ENCODE measurements at regions not wholly inside any gene's neighbourhood (a gene's known extent, or its start where the extent isn't known, plus 50 kb on each side); places are given as distances from the start of the nearest gene placed in this dataset.

DNA sequence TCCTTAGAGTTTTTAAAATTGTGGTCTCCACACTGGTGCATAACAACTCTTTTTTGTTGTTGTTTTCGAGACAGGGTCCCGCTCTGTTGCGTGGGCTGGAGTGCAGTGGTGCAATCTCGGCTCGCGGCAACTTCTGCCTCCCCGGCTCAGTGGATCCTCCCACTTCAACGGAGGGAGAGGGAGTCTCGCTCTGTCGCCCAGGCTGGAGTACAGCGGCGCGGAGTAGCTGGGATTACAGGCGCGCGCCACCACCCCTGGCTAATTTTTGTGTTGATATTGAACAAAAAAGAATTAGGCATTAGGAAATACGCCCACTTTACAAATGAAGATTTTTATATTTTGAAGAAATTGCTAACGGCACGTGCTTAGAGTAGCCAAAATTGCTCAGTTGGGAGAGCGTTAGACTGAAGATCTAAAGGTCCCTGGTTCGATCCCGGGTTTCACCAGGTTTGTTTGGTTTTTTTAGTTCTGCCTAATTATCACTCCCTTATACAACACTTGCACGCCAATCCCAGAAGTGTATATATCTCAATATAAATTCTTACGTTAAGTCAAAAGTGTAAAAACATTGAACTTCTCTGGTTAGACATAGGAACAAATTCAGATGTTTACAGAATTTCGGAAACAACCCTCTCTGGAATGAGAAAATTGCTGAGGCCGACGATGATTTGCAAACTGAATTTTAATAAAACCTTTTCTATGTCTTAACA lies 159.6 kb downstream of the TRIM27 start:
- TF ChIP-seq, protein P1, sequence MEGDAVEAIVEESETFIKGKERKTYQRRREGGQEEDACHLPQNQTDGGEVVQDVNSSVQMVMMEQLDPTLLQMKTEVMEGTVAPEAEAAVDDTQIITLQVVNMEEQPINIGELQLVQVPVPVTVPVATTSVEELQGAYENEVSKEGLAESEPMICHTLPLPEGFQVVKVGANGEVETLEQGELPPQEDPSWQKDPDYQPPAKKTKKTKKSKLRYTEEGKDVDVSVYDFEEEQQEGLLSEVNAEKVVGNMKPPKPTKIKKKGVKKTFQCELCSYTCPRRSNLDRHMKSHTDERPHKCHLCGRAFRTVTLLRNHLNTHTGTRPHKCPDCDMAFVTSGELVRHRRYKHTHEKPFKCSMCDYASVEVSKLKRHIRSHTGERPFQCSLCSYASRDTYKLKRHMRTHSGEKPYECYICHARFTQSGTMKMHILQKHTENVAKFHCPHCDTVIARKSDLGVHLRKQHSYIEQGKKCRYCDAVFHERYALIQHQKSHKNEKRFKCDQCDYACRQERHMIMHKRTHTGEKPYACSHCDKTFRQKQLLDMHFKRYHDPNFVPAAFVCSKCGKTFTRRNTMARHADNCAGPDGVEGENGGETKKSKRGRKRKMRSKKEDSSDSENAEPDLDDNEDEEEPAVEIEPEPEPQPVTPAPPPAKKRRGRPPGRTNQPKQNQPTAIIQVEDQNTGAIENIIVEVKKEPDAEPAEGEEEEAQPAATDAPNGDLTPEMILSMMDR (IDR thresholded peaks at IDR 0.05; ENCODE audit: extremely low read depth, missing control alignments): no peak
- no peak for DNase-seq (ENCODE audit: low spot score)

DNA sequence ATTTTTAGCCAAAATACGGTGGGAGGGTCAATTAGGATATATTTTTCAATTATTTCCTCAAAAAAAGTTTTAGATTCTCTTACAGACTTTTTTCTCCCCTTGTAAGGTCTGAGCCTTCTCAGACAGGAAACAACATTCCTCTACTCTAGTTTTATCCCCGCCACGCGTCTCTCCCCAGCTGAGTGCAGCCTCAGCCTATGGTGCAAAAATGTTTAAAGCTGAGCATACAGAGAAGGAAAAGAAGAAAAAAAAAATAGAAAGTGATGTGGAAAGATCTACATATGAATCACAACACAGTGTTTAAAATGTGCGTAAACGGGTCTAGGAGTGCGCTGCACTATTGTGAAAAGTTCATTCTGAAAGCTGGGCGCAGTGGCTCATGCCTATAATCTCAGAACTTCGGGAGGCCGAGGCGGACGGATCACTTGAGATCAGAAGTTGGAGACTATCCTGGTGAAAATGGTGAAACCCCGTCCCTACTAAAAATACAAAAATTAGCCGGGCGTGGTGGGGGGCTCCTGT lies 159.0 kb downstream of the TRIM27 start:
- DNase-seq (ENCODE audit: low spot score): no peak
- TF ChIP-seq, protein P1 (IDR thresholded peaks at IDR 0.05; ENCODE audit: extremely low read depth, missing control alignments): no peak

DNA sequence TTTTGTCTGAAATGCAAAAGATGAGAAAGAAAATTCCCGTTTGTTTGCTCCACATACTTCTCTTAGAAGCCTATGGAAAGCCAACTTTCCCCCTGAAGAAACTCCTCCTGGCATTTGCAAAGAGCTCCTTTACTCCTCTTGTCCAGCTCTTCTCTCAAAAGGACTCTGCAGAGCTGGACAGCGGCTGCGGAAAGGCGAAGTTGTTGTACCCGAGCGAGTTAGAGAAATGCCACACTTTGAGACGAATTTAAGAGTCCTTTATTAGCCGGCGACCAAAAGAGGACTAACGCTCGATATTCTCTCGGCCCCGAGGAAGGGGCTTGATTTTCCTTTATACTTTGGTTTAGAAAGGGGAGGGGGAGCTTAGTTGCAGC lies 157.8 kb downstream of the TRIM27 start:
- TF ChIP-seq, protein P1 (IDR thresholded peaks at IDR 0.05; ENCODE audit: extremely low read depth, missing control alignments): no peak
- DNase-seq (ENCODE audit: low spot score): no peak

DNA sequence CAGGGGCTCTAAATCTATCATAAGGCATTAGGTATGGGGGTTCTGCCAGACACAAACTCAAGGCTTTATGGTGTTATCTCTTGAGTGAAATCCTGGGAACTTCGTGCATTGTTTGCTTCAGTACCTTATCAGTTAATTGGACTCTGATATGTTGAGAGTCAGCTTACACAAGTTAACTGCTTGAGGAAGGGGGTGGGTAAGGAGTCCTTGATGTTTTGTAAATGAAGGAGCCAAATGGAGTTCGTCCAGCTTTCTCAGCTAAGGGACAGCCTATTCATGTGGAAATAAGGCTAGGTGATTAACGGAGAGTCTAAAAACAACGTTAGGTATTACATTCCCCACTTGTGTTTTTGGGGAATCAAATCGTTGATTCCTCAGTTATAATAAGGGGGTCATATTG lies 157.4 kb downstream of the TRIM27 start:
- DNase-seq (ENCODE audit: low spot score): no peak
- TF ChIP-seq, protein P1 (IDR thresholded peaks at IDR 0.05; ENCODE audit: extremely low read depth, missing control alignments): no peak

DNA sequence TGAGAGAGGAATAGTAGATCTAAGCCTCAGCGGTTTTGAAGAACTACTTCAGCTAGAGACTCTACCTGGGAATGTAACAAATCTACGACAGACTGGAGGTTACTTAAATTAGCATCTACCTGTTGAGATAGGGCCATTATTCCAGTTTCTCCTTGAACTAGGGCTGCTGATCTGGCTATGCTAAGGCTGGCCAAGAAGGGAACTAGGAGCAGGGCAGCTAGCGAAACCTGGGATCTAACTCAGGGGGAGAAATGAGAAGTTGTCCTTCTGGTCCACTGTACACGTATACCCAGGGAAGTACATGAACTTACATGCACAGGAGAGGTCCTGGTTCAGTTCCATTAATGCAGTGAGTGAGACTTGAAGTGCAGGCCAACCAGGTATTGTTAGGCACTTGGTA lies 156.7 kb downstream of the TRIM27 start:
- DNase-seq (ENCODE audit: low spot score): no peak
- TF ChIP-seq, protein P1 (IDR thresholded peaks at IDR 0.05; ENCODE audit: extremely low read depth, missing control alignments): no peak

DNA sequence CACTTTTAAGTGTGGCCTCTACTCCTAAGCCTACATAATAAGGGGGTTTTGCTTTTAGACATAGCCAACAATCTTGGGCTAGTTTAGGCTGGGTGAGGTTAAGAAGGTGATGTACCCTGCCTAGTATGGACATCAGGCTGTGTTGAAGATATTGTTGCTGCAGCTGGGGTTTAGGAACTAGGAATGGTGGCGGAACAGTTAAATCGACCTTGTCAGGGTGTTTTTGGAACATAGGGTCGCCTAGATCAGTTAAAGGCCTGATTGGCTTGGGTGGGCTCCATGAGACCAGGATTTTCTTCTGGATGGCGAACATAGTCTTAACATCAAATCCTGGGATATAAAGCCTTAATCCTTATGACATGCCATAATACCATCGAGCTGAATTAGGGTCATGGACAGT lies 156.1 kb downstream of the TRIM27 start:
- TF ChIP-seq, protein P1 (IDR thresholded peaks at IDR 0.05; ENCODE audit: extremely low read depth, missing control alignments): no peak
- no peak for DNase-seq (ENCODE audit: low spot score)

DNA sequence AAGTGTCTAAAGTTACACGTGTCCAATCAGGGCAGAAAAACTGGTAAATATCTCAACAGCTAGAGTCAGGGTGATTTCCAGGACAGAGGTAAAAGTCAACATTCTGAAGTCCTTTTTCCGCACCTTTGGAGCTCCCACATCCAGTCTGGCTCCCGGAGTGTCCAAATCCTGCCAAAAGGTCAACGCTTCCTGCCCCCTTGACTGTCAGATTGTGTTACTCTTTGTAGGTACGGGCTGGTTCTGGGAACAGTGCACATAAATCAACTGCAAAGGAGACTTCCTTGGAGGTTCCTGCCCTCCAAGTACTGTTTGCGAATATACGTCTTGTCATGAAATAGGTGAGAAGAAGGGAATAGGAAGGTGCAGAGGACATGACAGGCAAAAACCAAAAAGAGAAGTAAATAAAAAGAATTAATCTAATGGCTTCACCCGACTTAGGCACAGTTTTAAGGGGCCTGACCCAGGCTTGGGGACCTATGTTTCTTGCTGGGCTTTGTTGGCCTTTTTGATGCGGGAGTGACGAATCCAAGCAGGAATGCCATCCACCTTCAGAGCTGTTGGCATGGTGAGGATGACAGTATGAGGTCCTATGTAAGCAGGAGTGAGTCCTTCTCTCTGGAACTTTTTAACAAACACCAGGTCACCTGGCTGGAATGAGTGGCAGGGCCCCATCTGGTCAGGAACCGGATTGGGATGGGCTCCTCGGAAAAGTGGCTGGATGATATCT lies 155.4 kb downstream of the TRIM27 start:
- DNase-seq (ENCODE audit: low spot score): no peak
- TF ChIP-seq, protein P1 (IDR thresholded peaks at IDR 0.05; ENCODE audit: extremely low read depth, missing control alignments): no peak
